ENCODE measurements at regions not wholly inside any gene's neighbourhood (a gene's known extent, or its start where the extent isn't known, plus 50 kb on each side); places are given as distances from the start of the nearest gene placed in this dataset.

DNA sequence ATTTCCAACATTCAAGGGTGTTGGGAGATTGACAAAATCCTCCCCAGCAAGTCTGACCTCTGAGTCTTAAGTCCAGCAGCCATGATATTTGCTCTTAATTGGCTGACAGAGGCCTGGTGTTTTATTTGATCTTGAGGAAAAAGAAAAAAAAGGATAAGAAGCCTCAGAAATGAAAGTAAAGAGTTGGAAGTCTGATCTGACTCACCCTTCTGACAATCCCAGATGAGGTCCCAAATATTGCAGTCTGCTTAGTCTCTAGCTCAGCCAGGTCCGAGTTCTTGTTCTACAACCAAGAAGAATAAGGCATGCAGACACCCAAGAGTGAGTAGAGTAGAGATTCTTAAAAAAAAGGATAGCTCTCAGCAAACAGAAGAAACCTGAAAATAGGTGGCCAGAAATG lies 632.5 kb upstream of the ST8SIA4 start:
- TF ChIP-seq, protein P1, sequence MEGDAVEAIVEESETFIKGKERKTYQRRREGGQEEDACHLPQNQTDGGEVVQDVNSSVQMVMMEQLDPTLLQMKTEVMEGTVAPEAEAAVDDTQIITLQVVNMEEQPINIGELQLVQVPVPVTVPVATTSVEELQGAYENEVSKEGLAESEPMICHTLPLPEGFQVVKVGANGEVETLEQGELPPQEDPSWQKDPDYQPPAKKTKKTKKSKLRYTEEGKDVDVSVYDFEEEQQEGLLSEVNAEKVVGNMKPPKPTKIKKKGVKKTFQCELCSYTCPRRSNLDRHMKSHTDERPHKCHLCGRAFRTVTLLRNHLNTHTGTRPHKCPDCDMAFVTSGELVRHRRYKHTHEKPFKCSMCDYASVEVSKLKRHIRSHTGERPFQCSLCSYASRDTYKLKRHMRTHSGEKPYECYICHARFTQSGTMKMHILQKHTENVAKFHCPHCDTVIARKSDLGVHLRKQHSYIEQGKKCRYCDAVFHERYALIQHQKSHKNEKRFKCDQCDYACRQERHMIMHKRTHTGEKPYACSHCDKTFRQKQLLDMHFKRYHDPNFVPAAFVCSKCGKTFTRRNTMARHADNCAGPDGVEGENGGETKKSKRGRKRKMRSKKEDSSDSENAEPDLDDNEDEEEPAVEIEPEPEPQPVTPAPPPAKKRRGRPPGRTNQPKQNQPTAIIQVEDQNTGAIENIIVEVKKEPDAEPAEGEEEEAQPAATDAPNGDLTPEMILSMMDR (IDR thresholded peaks at IDR 0.05; ENCODE audit: low read length) = no peak
- no peak for TF ChIP-seq EZH2 (optimal IDR thresholded peaks at IDR 0.05; ENCODE audit: low read depth, low read length)
